Mesendoderm (in vitro differentiated cells): ENCODE measurements at regions not wholly inside any gene's neighbourhood (a gene's known extent, or its start where the extent isn't known, plus 50 kb on each side); places are given as distances from the start of the nearest gene placed in this dataset.

Experiments used
- DNase-seq: peaks from one replicate; pipeline ENCODE4 v3.0.0; 2013
- H2AK5ac ChIP-seq: 2 replicates; pipeline ENCODE4 v1.6.1; 2013; ENCODE audit warnings: low read length, inconsistent platforms
- H2BK120ac ChIP-seq: 2 replicates; pipeline ENCODE4 v1.6.1; 2013; ENCODE audit warnings: low read depth, mild to moderate bottlenecking, low read length, moderate library complexity, mixed read lengths
- H2BK15ac ChIP-seq: replicated peaks from 2 replicates; pipeline ENCODE4 v1.6.1; 2013; ENCODE audit warnings: low read depth, mild to moderate bottlenecking, moderate library complexity
- H2BK5ac ChIP-seq: 2 replicates; pipeline ENCODE4 v1.6.1; 2013; ENCODE audit warnings: low read length, inconsistent platforms
- H3K18ac ChIP-seq: 2 replicates; pipeline ENCODE4 v1.6.1; 2013; ENCODE audit warnings: mild to moderate bottlenecking, low read length, mixed read lengths
- H3K23ac ChIP-seq: one replicate; pipeline ENCODE4 v1.6.1; 2013; ENCODE audit warnings: low read length
- H3K27ac ChIP-seq: 2 replicates; pipeline ENCODE4 v1.5.1; 2013; ENCODE audit warnings: low read depth, mild to moderate bottlenecking, inconsistent platforms, low read length, moderate library complexity
- H3K27me3 ChIP-seq: 2 replicates; pipeline ENCODE4 v1.6.1; 2013; ENCODE audit warnings: low read length, control low read depth, mild to moderate bottlenecking, inconsistent platforms; ENCODE audit not compliant: insufficient read depth, poor library complexity
- H3K36me3 ChIP-seq: 2 replicates; pipeline ENCODE4 v1.6.1; 2013; ENCODE audit warnings: low read length, inconsistent platforms; ENCODE audit not compliant: control insufficient read depth, insufficient read depth
- H3K4ac ChIP-seq: one replicate; pipeline ENCODE4 v1.6.1; 2013; ENCODE audit warnings: low read depth, mild to moderate bottlenecking, low read length, moderate library complexity
- H3K4me1 ChIP-seq: 2 replicates; pipeline ENCODE4 v1.6.1; 2013; ENCODE audit warnings: low read depth, low read length, inconsistent platforms; ENCODE audit not compliant: control insufficient read depth
- H3K4me2 ChIP-seq: 2 replicates; pipeline ENCODE4 v1.6.1; 2013; ENCODE audit warnings: low read length
- H3K4me3 ChIP-seq: 2 replicates; pipeline ENCODE4 v1.5.1; 2013; ENCODE audit warnings: mild to moderate bottlenecking, low read length
- H3K56ac ChIP-seq: one replicate; pipeline ENCODE4 v1.6.1; 2013; ENCODE audit warnings: low read length
- H3K79me1 ChIP-seq: 2 replicates; pipeline ENCODE4 v1.6.1; 2013; ENCODE audit warnings: low read length, inconsistent platforms
- H3K79me2 ChIP-seq: 2 replicates; pipeline ENCODE4 v1.6.1; 2013; ENCODE audit warnings: mild to moderate bottlenecking, low read length; ENCODE audit not compliant: control insufficient read depth, insufficient read depth
- H3K9ac ChIP-seq: 2 replicates; pipeline ENCODE4 v1.6.1; 2013; ENCODE audit warnings: low read length, inconsistent platforms
- H4K5ac ChIP-seq: one replicate; pipeline ENCODE4 v1.6.1; 2013; ENCODE audit warnings: low read length
- H4K8ac ChIP-seq: one replicate; pipeline ENCODE4 v1.6.1; 2013; ENCODE audit warnings: low read depth, mild to moderate bottlenecking, control low read depth, low read length, moderate library complexity
- WGBS: extraction: QIAGEN DNeasy Blood & Tissue Kit; methylation state at CpG from one replicate; pipeline ENCODE4 v1.1.7; 2013; ENCODE audit warnings: low lambda C conversion rate, missing lambda C conversion rate; ENCODE audit not compliant: insufficient coverage; ENCODE audit errors: extremely low coverage; 5-methylcytosine and 5-hydroxymethylcytosine counted together

DNA sequence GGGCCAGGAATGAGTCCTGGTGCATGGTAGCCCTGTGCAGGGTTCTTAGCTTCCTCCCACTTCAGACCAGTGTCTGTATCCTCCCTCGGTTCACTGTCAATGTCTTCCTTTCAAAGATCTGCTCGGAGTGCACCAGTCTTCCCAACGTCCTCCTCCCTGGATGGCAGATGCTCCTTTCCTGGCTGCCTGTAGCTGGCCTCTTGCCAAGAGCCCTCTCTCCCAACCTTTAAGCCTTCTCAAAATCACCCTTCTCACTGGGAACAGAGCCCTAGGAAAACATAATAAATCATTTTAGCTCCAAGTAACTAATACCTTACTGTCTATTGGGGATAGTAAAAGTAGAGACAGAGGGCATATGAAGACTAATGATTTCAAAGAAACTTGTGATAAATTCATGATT lies 490.6 kb downstream of the CCSER2 start:
- no peak overlapping the region for H3K56ac ChIP-seq
- H3K27me3 ChIP-seq, result no peaks in the 10 kb centered on the region
- H3K23ac ChIP-seq, result no peak overlapping the region
- no peak overlapping the region for H3K18ac ChIP-seq
- no peak overlapping the region for H3K27ac ChIP-seq
- H4K8ac ChIP-seq, result no peak overlapping the region
- no peak for DNase-seq
- H3K79me2 ChIP-seq, result no peaks in the 10 kb centered on the region
- no CpG with 5 or more reads among the region's 3 CpGs for WGBS
- no peak overlapping the region for H3K4me3 ChIP-seq
- no peaks in the 10 kb centered on the region for H3K79me1 ChIP-seq
- H3K36me3 ChIP-seq, result no peaks in the 10 kb centered on the region
- H3K9ac ChIP-seq, result no peak overlapping the region
- no peak overlapping the region for H3K4me2 ChIP-seq
- no peak overlapping the region for H2BK5ac ChIP-seq
- H3K4ac ChIP-seq, result no peak overlapping the region
- H4K5ac ChIP-seq, result no peak overlapping the region
- no peak overlapping the region for H2BK120ac ChIP-seq
- H2AK5ac ChIP-seq, result no peak overlapping the region
- no peak overlapping the region for H2BK15ac ChIP-seq
- H3K4me1 ChIP-seq, result no peaks in the 10 kb centered on the region

- Histone ChIP-seq H3K79me1 (no peaks in the 10 kb centered on the region), H3K4me1 (no peaks in the 10 kb centered on the region), H3K18ac (no peak overlapping the region), H2BK15ac (no peak overlapping the region), H3K56ac (no peak overlapping the region), H3K36me3 (no peaks in the 10 kb centered on the region), H2AK5ac (no peak overlapping the region), H3K9ac (no peak overlapping the region), H3K4me3 (no peak overlapping the region), H4K5ac (no peak overlapping the region), H4K8ac (no peak overlapping the region), H3K27me3 (no peaks in the 10 kb centered on the region), H2BK120ac (no peak overlapping the region), H3K27ac (no peak overlapping the region), H3K79me2 (no peaks in the 10 kb centered on the region), H3K4me2 (no peak overlapping the region), H2BK5ac (no peak overlapping the region), H3K23ac (no peak overlapping the region), H3K4ac (no peak overlapping the region)
- WGBS, result no CpG with 5 or more reads among the region's 3 CpGs
- DNase-seq, result no peak
Observed at GRCh38 chr10:84820120-84820519, 491.7 kb downstream of the CCSER2 start.

DNA sequence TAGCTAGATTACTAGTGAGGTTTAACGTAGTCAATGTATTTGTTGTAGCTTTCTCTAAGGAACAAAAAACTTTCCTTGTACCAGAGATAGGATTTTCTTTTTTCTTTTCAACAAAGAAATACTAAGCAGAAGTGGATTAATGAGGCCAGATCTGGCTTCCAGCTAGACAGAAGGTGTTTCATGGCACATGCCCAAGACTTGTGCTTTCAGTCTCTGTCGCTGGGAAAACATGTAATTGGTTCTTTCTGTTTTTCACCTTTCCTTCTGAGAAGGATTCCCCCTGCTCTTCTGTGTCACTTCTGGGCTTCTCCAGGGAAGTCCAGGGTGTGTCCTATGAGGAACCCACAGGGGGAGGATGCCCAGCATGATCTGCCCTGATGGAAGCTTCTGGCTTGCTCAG lies 492.2 kb downstream of the CCSER2 start:
- Histone ChIP-seq H3K27ac (no peak overlapping the region), H3K9ac (no peak overlapping the region), H4K8ac (no peak overlapping the region), H3K27me3 (no peaks in the 10 kb centered on the region), H3K79me1 (no peaks in the 10 kb centered on the region), H2AK5ac (no peak overlapping the region), H3K79me2 (no peaks in the 10 kb centered on the region), H4K5ac (no peak overlapping the region), H3K4me3 (no peak overlapping the region), H2BK15ac (no peak overlapping the region), H3K18ac (no peak overlapping the region), H2BK120ac (no peak overlapping the region), H3K36me3 (no peaks in the 10 kb centered on the region), H3K4me2 (no peak overlapping the region), H3K4me1 (no peaks in the 10 kb centered on the region), H2BK5ac (no peak overlapping the region), H3K23ac (no peak overlapping the region), H3K56ac (no peak overlapping the region), H3K4ac (no peak overlapping the region)
- DNase-seq, result no peak
- no CpG with 5 or more reads among the region's 2 CpGs for WGBS

GRCh38 chr10:84822931-84823630 lies 494.7 kb downstream of the CCSER2 start:
- H3K4me2 ChIP-seq, result no peak overlapping the region
- no peaks in the 10 kb centered on the region for H3K79me2 ChIP-seq
- no peak overlapping the region for H3K9ac ChIP-seq
- no peaks in the 10 kb centered on the region for H3K79me1 ChIP-seq
- no CpG with 5 or more reads among the region's 3 CpGs for WGBS
- H3K4ac ChIP-seq, result no peak overlapping the region
- no peak overlapping the region for H3K56ac ChIP-seq
- H2BK15ac ChIP-seq, result no peak overlapping the region
- H3K4me3 ChIP-seq, result no peak overlapping the region
- no peak overlapping the region for H2BK120ac ChIP-seq
- no peak overlapping the region for H2BK5ac ChIP-seq
- no peak overlapping the region for H3K18ac ChIP-seq
- DNase-seq, result no peak
- H3K27me3 ChIP-seq, result no peaks in the 10 kb centered on the region
- peaks cover 2% of the 10 kb centered on the region for H3K4me1 ChIP-seq
- no peak overlapping the region for H4K8ac ChIP-seq
- no peak overlapping the region for H3K23ac ChIP-seq
- no peak overlapping the region for H2AK5ac ChIP-seq
- H3K27ac ChIP-seq, result no peak overlapping the region
- no peak overlapping the region for H4K5ac ChIP-seq
- H3K36me3 ChIP-seq, result no peaks in the 10 kb centered on the region

GRCh38 chr10:84824525-84824924 lies 496.1 kb downstream of the CCSER2 start:
- Histone ChIP-seq H3K79me2 (no peaks in the 10 kb centered on the region), H3K27ac (no peak overlapping the region), H2BK120ac (no peak overlapping the region), H3K4me2 (no peak overlapping the region), H3K9ac (no peak overlapping the region), H2BK5ac (no peak overlapping the region), H3K27me3 (no peaks in the 10 kb centered on the region), H4K8ac (no peak overlapping the region), H3K18ac (no peak overlapping the region), H3K56ac (no peak overlapping the region), H3K79me1 (no peaks in the 10 kb centered on the region), H3K36me3 (no peaks in the 10 kb centered on the region), H3K23ac (no peak overlapping the region), H2AK5ac (no peak overlapping the region), H4K5ac (no peak overlapping the region), H3K4me1 (peaks cover 2% of the 10 kb centered on the region), H3K4me3 (no peak overlapping the region), H3K4ac (no peak overlapping the region), H2BK15ac (no peak overlapping the region)
- DNase-seq, result no peak
- WGBS, result no CpG with 5 or more reads among the region's 1 CpG

DNA sequence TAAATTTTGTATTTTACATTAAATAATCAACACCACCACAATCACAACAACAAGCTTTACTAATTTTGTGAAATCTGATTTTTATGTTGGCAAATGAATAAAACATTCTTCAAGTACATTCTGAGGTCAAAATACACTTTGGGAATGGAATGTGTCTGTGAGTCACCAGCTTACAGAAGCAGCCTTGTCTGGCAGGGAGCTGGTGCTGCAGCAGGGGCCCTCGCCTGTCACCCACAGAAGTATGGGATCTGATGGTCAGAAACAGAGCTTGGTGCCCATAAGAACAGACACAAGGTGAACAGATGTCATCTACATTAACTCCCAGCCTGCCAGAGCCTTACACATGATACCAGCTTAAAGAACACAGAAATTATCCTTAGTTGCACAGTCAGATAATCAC lies 496.9 kb downstream of the CCSER2 start:
- H4K8ac ChIP-seq, result no peak overlapping the region
- no peak overlapping the region for H3K56ac ChIP-seq
- H2BK15ac ChIP-seq, result peak overlapping the region; percentile 38
- H4K5ac ChIP-seq, result no peak overlapping the region
- H3K79me2 ChIP-seq, result no peaks in the 10 kb centered on the region
- no peak overlapping the region for H3K27ac ChIP-seq
- peaks cover 2% of the 10 kb centered on the region for H3K4me1 ChIP-seq
- H3K79me1 ChIP-seq, result no peaks in the 10 kb centered on the region
- H3K4ac ChIP-seq, result no peak overlapping the region
- H3K27me3 ChIP-seq, result no peaks in the 10 kb centered on the region
- H2BK120ac ChIP-seq, result no peak overlapping the region
- H3K4me2 ChIP-seq, result no peak overlapping the region
- peak; percentile 69 for DNase-seq
- no peak overlapping the region for H3K18ac ChIP-seq
- no peak overlapping the region for H2BK5ac ChIP-seq
- no peak overlapping the region for H2AK5ac ChIP-seq
- H3K23ac ChIP-seq, result no peak overlapping the region
- H3K9ac ChIP-seq, result no peak overlapping the region
- no peaks in the 10 kb centered on the region for H3K36me3 ChIP-seq
- H3K4me3 ChIP-seq, result no peak overlapping the region
- WGBS, result no CpG with 5 or more reads among the region's 1 CpG
